Anterior cingulate cortex (tissue), 58 donors: ENCODE measurements at regions not wholly inside any gene's neighbourhood (a gene's known extent, or its start where the extent isn't known, plus 50 kb on each side); places are given as distances from the start of the nearest gene placed in this dataset.
"Not testable (repeated sequence)": the region's sequence is repeated elsewhere in the genome, so short reads cannot be mapped to it uniquely, and the experiment has no call there.

ENCODE experiments used
- DNase-seq, 58 donors: peaks; one replicate each; lab custom pipeline; 2025; lab: John Stamatoyannopoulos, UW

DNA sequence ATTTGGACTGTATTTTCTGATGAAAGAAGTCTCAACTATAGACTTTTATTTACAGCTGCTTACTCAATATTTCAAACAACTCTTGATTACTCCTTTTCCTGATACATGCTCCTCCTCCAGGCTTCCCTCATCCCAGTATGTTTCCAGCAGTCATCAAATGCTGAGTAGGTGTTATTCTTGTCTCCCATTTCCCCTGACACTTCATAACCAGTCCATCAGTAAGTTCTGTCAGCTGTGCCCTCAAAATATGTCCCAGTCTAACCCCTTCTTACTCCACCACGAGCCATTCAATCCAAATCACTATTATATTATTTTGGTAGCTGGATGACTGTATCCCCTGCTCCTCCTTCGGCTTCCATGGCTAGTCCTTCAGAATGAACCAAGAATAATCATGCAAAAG, 189.1 kb upstream of the DTNA start:
- no peak for DNase-seq

DNA sequence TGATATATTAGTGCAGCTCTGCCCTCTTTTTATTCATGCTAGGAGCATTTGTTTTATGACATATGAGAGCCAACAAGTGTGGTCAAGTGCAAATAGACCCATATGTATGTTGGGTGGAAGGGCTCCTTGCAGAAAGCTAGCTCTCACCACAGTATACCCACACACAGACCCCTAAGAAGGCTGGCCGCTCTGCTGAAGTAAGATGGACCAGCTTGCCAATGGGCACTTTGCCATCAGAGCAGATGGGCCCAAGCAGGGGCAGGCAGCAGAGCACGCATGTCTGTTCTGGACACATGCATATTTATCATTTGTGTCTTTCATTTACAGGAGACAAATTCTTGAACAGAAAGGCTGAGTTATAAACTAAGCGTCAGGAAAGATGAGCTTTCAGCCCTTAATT, 187.5 kb upstream of the DTNA start:
- peak in 25 of 58 donors; percentile 1 to 46 (median 5) for DNase-seq

DNA sequence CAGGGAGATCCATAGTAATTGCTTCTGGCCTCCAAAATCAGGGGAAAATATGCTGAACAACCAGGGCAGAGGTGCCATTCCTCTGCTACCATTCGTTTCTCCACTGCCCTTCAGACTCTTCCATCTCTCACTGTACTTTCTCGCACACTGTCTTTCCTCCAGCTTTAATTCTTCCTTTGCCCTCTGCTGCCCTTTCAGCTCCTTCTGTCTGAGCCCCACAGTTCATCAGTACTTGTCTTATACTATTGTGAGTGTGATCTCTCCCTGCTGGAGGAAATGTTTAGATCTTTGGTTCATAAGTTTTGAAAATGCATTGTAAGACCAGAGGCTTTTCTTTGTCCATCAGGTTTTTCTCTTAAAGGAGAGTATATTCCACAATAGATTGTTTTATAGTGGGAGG, 184.9 kb upstream of the DTNA start:
- no peak for DNase-seq

DNA sequence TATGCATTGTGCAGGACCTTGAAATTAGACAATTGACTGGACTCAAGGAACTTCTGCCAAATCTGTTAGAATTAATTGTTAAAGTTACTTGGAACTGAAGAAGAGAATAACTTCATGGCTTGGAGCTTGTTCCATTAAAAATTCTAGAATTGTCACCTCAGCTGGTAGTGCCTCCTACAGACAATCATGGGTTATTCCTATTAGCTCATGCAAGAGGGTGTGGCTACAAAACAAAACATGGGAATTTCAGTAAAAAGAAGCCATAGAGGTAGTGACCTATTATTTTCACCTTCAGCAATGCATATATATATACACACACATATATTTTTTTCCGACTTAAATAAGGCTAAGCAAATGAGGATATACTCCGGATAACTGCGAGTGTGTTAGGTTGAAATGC, 181.9 kb upstream of the DTNA start:
- DNase-seq, result no peak

DNA sequence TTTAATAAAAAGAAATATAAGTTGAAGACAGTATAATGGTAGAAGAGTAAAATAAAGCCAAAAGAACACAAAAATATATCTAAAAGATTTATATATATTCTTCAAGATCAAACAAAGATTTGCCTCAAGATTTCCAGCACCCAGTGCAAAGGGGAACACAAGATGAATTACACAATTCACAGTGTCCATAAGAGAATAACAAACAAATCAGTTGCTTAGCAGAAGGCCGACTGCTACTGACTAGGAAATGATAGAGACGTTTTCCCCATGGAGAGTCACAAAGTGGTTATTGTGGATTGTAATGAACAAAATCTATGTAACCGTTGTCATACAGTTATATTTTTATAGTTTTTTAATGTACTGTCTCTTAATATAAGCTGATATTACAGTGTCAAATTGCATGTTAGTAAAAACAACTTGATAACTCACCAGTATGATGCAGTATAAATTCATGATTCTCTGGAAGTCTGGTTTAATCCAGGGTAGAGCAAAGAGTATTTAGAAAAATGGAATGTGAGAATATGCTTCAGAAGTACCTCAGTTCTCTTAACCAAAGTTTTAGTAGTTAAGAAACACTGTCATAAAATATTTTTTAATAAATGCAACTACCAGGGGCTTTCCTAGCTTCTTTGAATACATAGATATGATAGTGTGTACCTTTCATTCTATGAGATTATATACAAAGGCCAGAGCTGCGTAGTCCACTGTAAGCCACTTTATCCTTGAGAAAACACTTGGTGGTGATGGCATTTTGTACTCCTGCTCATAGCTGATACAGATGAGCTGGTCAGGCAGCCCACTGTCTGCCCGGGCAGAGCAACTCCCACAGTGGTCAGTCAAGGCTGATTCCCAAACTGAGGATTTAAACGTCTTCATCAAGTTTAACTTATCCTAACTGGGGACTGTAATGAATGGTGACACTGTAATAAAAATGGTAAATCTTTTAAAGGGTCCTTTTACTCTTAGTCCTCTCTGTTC, 180.5 kb upstream of the DTNA start:
- DNase-seq, result no peak

DNA sequence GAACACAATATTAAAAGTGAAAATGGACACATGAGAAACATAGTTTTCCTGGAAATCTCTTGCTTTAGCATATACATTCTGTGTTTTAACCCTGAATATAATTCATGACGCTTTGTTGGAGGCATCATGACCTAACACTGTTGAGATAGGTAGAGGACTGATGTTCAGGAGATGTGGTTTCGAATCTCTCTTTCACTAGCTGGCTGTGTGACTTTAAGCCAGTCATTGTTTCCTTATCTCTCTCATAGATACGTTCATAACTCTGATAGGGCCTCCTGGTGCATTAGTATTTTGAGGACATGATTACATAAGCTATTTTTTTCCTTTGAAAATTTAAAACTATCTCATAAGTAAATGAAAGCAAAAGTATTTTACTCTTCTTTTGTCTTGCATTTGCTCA, 179.0 kb upstream of the DTNA start:
- DNase-seq, result no peak

DNA sequence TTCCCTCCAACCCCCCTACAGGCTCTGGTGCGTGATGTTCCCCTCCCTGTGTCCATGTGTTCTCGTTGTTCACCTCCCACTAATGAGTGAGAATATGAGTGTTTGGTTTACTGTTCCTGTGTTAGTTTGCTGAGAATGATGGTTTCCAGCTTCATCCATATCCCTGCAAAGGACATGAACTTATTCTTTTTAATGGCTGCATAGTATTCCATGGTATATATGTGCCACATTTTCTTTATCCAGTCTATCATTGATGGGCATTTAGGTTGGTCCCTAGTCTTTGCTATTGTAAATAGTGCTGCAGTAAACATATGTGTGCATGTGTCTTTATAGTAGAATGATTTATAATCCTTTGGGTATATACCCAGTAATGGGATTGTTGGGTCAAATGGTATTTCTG, 175.5 kb upstream of the DTNA start:
- not testable (repeated sequence) for DNase-seq

DNA sequence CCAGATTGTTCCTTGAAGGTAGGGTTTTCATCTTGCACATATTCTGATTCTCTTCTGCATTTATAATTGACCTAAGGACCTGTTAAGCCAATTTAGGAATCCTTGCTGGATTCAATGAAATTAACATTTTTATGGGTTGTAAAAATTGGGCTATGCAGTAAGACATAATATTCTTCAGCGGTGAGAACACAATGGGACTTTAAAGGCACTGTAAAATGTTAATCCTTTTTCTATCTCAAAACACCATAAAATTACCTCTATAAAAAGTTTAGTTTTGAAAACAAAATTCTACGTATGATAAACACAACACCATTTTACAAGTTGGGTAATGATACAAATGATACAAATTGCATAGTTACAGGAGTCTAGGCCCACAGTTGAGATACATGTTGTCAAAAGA, 169.2 kb upstream of the DTNA start:
- no peak for DNase-seq

DNA sequence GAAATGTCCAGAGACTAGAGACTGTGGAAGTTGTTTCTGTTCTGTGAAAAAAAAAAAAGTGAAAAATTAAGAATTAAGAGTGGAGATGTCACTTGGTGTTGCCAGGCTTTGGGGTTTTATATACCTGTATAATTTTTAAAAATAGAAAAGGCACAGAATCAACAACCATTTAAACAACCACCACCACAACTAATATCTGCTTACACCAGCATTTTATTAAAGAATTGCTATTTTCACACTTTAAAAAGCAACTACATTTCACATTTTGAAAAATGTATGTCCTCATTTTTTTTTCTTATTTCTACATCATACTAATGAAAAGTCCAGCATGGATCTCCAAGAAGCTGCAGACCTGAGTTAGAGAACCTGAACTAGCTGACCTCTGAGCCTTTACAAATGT, 167.5 kb upstream of the DTNA start:
- no peak for DNase-seq

DNA sequence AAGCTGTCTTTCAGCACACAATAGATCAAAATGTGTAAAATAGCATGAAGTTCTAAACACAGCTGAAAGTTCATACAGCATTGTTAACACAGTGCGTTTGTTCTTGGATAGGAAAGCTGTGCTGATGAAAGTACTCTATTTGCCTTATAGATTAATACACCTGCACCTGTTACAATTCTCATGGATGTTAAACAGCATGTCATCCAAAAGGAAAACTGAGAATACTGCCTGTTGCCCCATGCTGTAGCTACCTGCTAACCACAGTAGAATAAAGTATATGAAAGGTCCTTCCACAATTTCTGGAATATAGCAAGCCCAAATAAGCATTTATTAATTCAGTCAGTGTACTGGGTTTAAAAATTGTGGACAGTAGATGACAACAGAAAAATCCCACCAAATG, 166.7 kb upstream of the DTNA start:
- no peak for DNase-seq

DNA sequence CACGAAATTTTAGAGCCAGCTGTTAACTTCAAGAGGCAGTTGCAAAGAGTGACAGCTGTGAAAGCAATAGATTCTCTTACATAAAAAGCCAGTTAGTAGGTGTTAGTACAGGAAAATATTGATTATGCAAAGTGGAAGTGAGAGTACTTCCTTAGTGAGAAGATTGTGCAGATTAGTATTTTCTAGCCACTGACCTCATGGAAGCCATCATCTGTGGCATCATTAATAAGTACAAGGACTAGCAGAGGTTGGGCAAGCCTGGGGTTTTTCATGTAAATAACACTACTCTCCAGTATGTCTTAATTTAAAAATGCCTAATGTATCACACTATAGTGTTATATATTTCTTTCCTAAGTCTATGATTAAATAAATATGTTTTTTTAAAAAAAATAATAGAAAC, 166.2 kb upstream of the DTNA start:
- no peak for DNase-seq

DNA sequence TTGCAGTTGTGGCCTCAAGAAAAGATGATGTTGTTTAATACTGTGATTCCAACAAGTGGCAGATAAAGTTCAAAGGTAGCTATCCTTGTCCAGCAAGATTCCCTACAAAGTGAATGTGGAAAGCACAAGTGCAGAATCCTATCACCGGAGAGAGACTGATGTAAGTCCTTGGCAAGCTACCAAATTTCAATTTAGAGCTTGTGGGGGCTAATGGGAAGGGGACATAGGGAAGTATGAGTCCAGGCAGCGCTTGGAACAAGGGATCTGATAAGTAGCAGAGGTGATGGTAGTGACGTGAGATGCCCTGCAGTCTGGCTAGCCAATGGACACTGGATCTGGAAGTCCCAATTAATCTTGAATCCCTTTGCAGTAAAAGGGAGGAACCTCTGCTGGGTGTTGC, 165.2 kb upstream of the DTNA start:
- DNase-seq, result no peak

DNA sequence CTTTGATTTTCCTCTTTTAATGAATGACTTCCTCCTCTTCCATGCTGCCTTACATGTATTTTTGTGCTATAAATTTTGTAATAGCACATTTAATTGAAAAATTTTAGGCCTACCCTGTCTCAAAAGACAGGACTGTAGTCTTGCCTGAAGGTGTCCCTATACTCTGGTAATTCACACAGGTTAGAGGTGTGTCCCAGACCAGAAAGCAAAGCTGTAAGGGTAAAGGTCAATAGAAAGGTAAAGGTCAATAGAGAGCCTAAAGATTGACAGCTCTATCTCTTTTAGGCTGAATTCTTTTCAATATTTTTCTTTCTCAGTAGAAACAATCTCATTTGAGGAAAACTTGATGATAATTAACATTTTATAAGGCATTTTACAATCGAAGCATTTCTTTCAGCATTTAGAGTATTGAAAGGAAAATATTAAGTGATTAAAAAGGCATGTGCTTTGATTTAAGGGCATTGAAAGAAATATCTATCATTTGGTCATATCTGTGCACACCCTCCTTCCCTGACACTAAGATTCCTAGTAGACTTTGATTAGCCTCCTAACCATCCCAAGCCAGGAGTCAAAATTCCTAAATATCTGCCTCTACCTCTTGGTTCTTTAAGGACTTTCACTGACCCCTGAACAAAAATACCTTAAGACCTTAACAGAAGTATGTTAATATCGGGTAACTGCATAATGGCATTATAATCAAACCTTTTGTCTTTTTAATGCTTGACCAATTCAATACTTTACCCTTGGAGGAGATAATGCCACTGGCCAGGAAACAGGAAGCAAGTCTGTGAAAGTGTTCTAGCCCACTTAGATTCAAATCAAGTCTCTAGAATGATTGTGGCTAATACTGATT, 161.8 kb upstream of the DTNA start:
- DNase-seq, result no peak

DNA sequence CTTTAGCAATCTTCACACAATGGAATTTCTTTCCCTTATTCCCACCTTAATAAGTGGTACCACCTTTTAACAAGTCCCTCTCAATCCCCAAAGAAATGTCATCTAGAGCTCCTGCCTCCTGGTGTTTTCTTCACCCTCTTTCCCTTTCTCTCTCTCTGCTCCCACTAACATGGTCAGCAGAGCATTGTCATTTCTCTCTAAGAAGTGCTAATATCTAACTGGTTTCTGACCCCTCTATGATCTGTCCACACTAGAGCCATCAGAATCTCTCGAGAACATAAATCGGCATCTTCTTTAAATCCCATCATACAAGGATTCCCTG, 161.2 kb upstream of the DTNA start:
- DNase-seq, result no peak

DNA sequence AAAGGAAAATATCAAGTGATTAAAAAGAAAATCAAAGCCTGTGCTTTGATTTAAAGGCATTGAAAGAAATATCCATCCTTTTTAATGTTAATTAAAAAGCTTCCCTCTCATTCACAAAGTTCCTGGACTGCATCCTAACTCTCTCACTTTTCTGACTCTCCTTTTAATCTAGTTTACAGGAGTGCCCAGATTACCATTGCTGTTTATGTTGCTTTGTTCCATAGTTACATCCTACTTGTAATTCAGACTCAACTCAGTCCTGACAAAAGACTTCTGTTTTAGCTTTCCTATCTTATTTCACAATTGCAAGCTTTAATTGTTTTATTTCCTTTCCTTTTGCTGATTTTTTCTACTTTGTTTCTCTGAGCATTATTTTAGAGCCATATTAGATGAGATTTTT, 160.7 kb upstream of the DTNA start:
- DNase-seq, result no peak

DNA sequence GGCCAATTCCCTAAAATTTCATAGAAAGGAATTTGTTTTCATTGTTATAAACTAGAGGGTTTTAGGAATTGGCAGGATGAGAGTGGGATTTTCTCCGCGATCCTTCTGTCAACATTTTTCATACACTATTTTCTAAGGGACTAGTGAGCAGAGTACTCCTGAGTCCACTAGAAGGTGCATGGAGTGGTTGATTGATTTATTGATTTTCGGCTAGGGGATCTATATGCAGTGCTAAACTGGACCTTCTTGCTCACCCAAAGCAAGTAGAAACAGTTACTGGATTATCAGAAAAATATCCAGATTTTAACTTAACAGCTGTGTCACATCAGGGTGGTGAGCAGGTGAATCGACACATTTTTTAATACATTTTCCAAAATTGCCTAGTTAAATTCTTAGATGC, 159.9 kb upstream of the DTNA start:
- no peak for DNase-seq

DNA sequence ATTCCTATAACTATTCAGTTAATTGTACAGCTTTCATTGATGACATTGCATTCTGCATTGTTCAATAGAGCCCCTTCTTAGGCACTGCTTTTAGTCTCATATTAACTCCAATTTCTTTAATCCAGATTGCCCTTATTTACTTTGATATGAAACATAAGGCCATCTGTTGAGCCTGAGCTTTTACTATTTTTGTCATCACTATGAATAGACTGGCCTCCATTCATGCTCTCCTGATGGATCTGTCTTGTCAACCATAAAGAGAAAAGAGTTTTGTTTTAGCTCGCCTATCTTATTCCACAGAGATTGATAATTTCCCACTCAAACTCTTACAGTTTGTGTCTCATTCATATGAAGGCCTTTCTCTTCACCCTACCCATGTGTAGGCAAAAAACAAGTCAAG, 159.2 kb upstream of the DTNA start:
- DNase-seq, result no peak

DNA sequence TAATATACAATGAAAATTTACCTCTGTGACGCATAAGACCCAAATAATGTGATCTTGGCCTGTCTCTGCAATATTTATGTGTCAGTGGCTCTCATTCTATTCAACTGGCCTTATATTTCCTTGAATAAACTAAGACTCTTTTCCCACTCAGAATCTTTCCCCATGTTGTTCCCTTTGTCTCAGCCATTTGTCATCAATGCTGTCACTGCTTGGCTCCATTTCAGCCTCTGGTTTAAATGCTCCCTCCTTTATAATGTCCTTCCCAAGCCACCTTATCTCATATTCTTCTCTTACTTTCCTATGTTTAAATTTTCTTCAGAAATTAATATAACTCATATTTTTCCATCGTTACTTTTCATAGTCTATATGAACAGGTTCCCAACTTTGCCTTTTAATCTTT, 158.3 kb upstream of the DTNA start:
- no peak for DNase-seq

DNA sequence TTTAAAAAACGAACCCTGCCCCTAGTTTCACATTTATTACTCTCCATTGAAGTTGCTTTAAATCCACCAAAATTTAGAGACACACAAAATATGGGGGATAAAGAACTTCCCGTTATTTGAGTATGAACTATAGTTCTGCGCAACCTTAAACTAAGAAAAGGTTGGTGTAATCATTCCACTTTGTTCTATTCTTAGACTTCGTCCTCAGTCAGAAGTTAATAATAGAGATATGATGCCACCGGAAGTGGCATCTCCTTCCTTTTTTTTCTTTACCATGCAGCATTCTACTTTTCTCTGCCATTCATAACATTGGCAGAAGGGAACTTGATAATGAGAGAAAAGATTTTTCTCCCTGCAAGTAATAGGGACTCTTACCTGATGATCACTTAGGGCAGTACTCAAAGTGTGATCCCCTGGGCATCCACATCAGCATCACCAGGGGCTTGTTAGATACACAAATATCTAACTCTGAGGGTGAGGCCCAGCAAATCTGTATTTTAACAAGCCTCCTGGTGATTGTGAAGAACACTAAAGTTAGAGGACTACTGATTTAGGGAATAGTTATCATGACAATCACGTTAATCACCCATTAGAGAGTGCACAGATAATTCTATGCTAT, 147.7 kb upstream of the DTNA start:
- no peak for DNase-seq

DNA sequence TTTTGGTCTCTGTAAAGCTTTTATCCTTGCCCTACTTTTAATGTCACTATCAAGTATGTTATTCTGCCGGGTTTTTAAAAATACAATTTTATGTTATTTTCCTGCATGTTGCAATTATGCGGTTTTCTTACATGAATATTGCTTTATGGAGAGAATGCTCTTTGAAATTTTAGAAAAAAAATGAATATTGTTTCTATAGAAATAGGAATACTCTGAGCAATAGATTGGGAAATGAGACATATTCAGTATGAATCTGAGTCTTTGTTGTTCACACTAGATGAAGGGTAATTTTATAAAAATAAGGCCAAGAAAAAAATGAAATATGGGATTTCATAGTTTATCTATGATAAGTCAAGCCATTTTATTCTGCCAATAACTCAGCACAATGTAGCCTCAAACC, 142.2 kb upstream of the DTNA start:
- DNase-seq, result no peak

DNA sequence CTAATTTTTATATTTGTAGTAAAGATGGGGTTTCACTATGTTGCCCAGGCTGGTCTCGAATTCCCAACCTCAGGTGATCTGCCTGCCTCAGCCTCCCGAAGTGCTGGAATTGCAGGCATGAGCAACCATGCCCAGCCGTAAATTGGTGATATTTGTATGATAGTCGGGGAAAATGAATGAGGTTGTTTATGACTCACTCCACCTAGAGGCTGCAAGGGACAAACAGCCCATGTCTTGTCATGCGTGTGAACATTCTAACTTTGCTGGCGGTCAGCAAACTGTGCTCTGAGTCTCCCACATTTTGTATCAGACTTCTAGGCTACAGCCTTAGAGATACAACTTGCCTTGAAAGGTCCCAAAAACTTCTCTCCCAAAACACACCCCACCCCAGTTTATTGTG, 133.5 kb upstream of the DTNA start:
- DNase-seq, result no peak
